ENCODE measurements at regions not wholly inside any gene's neighbourhood (a gene's known extent, or its start where the extent isn't known, plus 50 kb on each side); places are given as distances from the start of the nearest gene placed in this dataset.

GRCh38 chr4:156560701-156561100 is 410.9 kb downstream of the PDGFC start:
- TF ChIP-seq POLR2A (IDR thresholded peaks at IDR 0.05; ENCODE audit: borderline replicate concordance, extremely low read depth, insufficient read depth, insufficient read length): no peak
- TF ChIP-seq, protein P1, sequence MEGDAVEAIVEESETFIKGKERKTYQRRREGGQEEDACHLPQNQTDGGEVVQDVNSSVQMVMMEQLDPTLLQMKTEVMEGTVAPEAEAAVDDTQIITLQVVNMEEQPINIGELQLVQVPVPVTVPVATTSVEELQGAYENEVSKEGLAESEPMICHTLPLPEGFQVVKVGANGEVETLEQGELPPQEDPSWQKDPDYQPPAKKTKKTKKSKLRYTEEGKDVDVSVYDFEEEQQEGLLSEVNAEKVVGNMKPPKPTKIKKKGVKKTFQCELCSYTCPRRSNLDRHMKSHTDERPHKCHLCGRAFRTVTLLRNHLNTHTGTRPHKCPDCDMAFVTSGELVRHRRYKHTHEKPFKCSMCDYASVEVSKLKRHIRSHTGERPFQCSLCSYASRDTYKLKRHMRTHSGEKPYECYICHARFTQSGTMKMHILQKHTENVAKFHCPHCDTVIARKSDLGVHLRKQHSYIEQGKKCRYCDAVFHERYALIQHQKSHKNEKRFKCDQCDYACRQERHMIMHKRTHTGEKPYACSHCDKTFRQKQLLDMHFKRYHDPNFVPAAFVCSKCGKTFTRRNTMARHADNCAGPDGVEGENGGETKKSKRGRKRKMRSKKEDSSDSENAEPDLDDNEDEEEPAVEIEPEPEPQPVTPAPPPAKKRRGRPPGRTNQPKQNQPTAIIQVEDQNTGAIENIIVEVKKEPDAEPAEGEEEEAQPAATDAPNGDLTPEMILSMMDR (IDR thresholded peaks at IDR 0.05 in 2 of 3, conservative IDR thresholded peaks at IDR 0.05 in 1 of 3; ENCODE audit: borderline replicate concordance in 1 of 3, insufficient read depth in 1 of 3, low read depth in 2 of 3, low read length in 2 of 3): no peak
- TF ChIP-seq RAD21 (IDR thresholded peaks at IDR 0.05; ENCODE audit: low read depth): no peak
- TF ChIP-seq EZH2 (IDR thresholded peaks at IDR 0.05): no peak
- no peak for TF ChIP-seq EGR1 (IDR thresholded peaks at IDR 0.05; ENCODE audit: low read depth)
- TF ChIP-seq SRF (IDR thresholded peaks at IDR 0.05; ENCODE audit: low read depth): no peak
- TF ChIP-seq, protein P2, sequence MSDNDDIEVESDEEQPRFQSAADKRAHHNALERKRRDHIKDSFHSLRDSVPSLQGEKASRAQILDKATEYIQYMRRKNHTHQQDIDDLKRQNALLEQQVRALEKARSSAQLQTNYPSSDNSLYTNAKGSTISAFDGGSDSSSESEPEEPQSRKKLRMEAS (IDR thresholded peaks at IDR 0.05): no peak
- no peak for TF ChIP-seq SP1 (IDR thresholded peaks at IDR 0.05; ENCODE audit: low read depth)
- TF ChIP-seq SIN3A (IDR thresholded peaks at IDR 0.05; ENCODE audit: low read depth): no peak
- no peak for TF ChIP-seq POLR2AphosphoS5 (IDR thresholded peaks at IDR 0.05; ENCODE audit: low read depth, low read length)
- no peak for TF ChIP-seq TCF7L2 (IDR thresholded peaks at IDR 0.05; ENCODE audit: borderline replicate concordance, extremely low read depth, insufficient read depth, insufficient read length)

Measured in HCT116 (cell line).